CD4-positive, alpha-beta T cell treated with Interleukin-17A for 1 hour (primary cell): ENCODE measurements at regions not wholly inside any gene's neighbourhood (a gene's known extent, or its start where the extent isn't known, plus 50 kb on each side); places are given as distances from the start of the nearest gene placed in this dataset.

Source experiments
- DNase-seq: peaks from one replicate; pipeline ENCODE4 v3.0.0-alpha.2; 2020

DNA sequence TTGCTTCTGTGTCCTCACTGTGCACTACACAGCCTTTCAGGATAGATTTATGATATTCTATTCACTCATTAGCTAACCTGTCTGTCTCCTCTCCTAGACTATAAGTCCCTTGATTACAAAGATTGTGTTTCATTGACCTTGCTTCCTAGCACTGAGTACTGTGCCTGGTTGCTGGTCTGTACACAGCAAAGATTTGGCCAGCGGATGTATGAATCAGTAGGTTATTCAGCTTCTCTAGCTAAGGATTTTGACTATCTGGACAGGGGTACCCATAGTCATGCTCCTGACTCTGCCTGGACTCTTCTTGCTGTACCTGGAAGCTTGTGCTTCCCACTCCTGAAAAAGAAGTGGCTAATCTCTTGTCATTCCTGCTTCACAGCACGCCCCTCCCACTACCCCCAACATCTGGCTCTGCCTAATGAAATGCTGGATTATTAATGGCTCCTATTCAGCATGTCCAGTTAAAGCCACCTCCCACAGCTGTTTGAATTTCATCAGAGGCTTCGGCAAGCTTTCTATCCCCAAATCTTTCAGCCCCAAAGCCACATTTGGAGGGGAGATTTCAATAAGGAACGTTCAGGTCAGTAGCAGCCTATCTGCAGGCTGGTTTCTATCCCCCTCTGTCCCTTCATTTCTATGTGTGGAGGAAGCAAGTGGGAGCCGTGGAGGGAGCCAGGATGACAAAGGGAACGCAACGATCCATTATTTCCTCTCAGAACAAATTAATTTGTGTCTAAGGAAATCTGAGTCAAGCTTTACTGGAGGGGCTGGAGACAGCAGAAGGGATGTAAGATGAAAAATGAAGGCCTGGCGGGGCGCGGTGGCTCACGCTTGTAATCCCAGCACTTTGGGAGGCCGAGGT, 64.8 kb upstream of the PPM1J start:
- DNase-seq, result no peak

DNA sequence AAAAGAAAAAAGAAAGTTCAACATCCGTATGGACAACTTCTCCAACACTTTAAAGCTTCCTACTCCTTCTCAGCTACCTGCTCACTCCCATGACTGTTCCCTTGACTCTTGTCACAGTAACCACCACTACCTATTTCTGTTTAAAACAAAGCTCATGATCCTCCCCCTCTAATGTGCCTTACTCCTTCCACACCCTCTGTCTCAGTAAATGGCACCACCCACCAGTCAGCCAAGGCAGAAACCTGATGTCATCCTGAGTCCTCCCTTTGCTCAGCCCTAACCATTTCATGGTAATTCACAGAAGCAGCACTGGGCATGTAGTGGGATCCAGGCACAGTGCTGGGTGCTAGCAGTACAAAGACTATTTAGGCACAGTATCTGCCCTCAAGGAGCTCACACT, 63.0 kb upstream of the PPM1J start:
- no peak for DNase-seq

DNA sequence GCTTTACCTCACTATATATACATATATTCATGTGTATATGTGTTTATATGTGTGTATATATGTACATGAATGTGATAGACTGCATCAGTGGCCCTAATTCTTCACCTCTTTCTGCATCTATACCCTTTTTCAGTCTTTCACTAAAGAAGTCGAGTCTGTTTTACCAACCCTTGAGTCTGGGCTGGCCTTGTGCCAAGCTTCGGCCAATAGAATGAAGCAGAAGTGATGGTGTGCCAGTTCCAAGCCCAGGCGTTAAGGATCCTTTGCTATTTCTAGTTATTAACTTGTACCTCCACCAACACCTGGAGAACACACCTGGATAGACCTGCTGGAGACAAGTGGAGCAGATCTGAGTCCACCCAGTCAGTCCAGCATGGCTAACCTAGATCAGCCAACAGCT, 61.6 kb upstream of the PPM1J start:
- DNase-seq, result no peak

DNA sequence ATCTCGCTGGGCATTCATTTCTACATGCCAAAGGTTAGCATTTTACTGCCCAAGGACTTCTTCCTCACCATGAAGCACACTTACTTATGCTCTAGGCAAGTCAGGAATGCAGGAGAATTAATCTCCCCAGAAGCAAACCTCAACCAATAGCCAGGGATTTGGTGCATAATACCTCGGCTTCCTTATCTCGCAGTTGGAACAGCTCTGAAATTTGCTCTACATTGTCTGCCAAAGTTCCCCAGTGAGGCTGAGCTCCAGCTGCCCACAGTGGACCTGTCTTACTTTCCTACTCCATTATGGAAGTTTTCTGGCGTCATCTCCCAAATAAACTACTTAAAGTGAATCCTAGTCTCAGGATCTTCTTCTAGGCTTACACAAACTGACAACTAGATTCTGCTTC, 57.6 kb upstream of the PPM1J start:
- no peak for DNase-seq

DNA sequence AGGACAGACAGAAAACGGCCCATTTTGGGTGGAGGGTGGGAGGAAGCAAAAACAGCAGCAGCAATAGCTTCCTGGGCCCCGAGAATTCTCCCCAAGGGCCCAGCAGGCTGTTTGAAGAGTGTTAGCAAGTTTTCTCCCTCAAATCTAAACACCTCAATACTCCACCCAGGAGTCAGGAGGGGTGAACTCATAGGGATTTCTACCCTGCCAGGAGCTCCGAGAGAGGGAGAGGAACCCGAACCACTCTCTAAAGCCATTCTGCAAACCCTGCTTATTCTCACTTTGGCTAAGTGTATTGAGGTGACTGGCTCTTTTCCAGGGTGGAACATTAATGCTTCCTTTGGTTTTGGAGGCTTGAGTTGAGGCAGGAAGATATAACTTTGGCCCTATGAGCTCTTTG, 55.6 kb upstream of the PPM1J start:
- no peak for DNase-seq

DNA sequence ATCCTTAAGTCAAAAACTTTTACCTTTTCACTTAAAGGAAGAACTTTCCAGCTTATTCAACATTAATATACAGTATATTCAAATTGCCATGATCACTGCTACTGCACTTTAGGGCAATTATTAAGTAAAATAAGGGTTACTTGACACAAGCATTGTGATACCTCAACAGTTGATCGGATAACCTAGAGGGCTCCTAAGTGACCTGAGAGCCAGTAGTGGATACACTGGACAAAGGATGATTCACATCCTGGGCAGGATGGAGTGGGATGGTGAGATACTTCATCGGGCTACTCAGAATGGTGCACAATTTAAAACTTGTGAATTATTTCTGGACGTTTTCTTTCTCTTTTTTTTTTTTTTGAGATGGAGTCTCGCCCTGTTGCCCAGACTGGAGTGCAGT, 54.5 kb upstream of the PPM1J start:
- no peak for DNase-seq

DNA sequence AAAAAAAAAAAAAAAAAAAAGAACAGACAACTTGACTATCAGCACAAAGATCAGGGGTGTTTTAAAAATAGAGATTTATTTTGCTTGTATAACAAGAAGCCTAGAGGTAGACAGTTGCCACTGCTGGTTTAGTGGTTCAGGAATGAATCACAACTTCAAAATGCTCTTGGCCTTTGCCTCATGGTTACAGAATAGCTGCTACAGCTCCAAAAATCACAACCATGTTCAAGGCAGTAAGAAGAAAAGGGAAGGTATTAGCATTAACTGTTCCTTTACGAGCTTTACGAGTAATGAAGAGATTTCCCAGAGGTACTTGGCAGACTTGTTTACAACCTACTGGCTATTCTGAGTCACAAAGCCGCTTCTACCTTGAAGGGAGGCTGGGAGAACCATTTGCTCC, 52.5 kb upstream of the PPM1J start:
- no peak for DNase-seq
